ENCODE measurements at regions not wholly inside any gene's neighbourhood (a gene's known extent, or its start where the extent isn't known, plus 50 kb on each side); places are given as distances from the start of the nearest gene placed in this dataset.
A peak's percentile ranks its signal among the peaks of the same experiment; 100 is the strongest.
"Not testable (repeated sequence)": the region's sequence is repeated elsewhere in the genome, so short reads cannot be mapped to it uniquely, and the experiment has no call there.

- no peak for DNase-seq
These were observed 427.1 kb downstream of the CD83 start for GRCh38 chr6:14544666-14545065.

GRCh38 chr6:14545496-14545895 is 427.9 kb downstream of the CD83 start:
- DNase-seq, result no peak

- DNase-seq, result no peak
These were observed 428.5 kb downstream of the CD83 start for GRCh38 chr6:14546036-14546435.

GRCh38 chr6:14547284-14547998 is 429.9 kb downstream of the CD83 start:
- DNase-seq, result no peak

GRCh38 chr6:14549304-14549770 is 431.8 kb downstream of the CD83 start:
- peak; percentile 75 for DNase-seq

GRCh38 chr6:14549871-14550270 is 432.3 kb downstream of the CD83 start:
- DNase-seq, result no peak

GRCh38 chr6:14550410-14550809 is 432.8 kb downstream of the CD83 start:
- DNase-seq, result no peak

GRCh38 chr6:14550822-14551221 is 433.2 kb downstream of the CD83 start:
- no peak for DNase-seq

- not testable (repeated sequence) for DNase-seq
These were observed 434.0 kb downstream of the CD83 start for GRCh38 chr6:14551601-14552000.

GRCh38 chr6:14552891-14553290 is 435.3 kb downstream of the CD83 start:
- no peak for DNase-seq

GRCh38 chr6:14553515-14553914 is 435.9 kb downstream of the CD83 start:
- DNase-seq, result no peak

- DNase-seq, result no peak
These were observed 438.2 kb downstream of the CD83 start for GRCh38 chr6:14555804-14556203.

GRCh38 chr6:14559746-14560536 is 442.4 kb downstream of the CD83 start:
- no peak for DNase-seq

- not testable (repeated sequence) for DNase-seq
These were observed 444.0 kb downstream of the CD83 start for GRCh38 chr6:14561563-14561962.

GRCh38 chr6:14567842-14568241 is 450.3 kb downstream of the CD83 start:
- DNase-seq, result no peak

- DNase-seq, result no peak
These were observed 451.8 kb downstream of the CD83 start for GRCh38 chr6:14569394-14569793.

GRCh38 chr6:14569874-14570273 is 452.3 kb downstream of the CD83 start:
- not testable (repeated sequence) for DNase-seq

- DNase-seq, result no peak
These were observed 453.4 kb downstream of the CD83 start for GRCh38 chr6:14571001-14571400.

GRCh38 chr6:14571746-14572145 is 454.2 kb downstream of the CD83 start:
- no peak for DNase-seq

- DNase-seq, result no peak
These were observed 455.7 kb downstream of the CD83 start for GRCh38 chr6:14573267-14573666.

GRCh38 chr6:14573703-14574290 is 456.2 kb downstream of the CD83 start:
- no peak for DNase-seq

GRCh38 chr6:14575961-14576360 is 458.4 kb downstream of the CD83 start:
- no peak for DNase-seq

GRCh38 chr6:14578994-14579393 is 461.4 kb downstream of the CD83 start:
- DNase-seq, result no peak

- no peak for DNase-seq
These were observed 465.2 kb downstream of the CD83 start for GRCh38 chr6:14582749-14583148.
